ENCODE measurements at regions not wholly inside any gene's neighbourhood (a gene's known extent, or its start where the extent isn't known, plus 50 kb on each side); places are given as distances from the start of the nearest gene placed in this dataset.
"Not testable (repeated sequence)": the region's sequence is repeated elsewhere in the genome, so short reads cannot be mapped to it uniquely, and the experiment has no call there.

DNA sequence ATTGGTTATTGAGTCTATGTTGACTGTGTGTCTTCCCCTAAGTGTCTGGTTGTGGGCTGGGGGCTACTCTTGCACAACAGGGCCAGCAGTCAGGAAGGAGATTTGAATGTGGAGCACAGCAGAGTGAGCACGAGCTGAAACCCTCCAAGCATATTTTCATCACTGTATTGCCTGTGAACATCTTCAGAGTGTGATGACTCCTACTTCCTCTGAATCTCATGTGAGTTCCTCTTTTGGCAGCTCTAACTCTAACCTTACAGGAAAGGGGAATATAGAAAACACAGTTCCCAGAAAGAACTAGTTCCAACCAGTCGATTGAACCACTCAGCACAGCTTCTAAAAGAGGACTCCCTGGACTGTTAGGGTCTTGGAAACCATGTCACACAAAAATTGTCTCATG, 211.6 kb downstream of the RAP2B start:
- no peak for DNase-seq (ENCODE audit: low spot score)

DNA sequence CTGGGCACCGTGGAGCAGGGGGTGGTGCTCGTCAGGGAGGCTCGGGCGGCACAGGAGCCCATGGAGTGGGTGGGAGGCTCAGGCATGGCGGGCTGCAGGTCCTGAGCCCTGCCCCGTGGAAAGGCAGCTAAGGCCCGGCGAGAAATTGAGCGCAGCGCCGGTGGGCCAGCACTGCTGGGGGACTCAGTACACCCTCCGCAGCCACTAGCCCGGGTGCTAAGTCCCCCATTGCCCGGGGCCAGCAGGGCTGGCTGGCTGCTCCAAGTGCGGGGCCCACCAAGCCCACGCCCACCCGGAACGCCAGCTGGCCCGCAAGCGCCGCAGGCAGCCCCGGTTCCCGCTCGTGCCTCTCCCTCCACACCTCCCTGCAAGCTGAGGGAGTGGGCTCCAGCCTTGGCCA, 216.3 kb downstream of the RAP2B start:
- DNase-seq (ENCODE audit: low spot score) = not testable (repeated sequence)

DNA sequence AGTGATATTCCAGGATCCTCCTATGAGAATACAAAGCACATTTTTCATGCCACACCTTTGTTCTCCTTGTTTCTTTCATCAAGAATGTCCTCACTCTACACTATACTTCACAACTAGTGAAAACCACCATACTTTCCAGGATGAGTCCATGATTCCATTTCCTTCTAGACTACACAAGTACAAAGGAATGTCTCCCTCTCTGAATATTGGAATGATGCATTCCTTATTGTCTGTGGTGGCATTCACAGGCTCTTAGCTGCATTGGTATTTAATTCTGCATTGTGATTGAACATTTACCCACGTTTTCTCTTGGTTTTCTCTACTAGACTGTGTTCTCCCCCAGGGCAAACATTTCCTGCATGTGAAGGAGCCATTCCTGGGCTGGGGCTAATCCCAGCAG, 217.5 kb downstream of the RAP2B start:
- no peak for DNase-seq (ENCODE audit: low spot score)

DNA sequence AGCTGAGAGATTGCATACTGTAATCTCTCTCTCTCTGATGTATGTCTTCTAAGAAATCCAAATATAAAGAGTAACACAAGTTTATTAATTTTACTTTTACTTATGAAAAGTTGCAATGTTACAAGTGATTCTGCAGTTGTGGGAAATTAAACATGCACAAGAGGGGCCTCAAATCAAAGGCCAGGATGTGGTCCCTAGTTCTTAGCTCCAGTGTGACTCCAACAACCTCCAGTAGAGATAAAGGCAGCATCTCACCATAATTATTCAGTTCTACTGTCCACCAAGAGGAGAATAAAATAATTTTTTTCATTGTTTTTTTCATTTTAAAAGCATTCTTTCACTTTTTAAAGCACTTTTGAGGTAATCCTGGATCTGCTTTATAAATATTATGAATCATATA, 223.3 kb downstream of the RAP2B start:
- DNase-seq (ENCODE audit: low spot score) = no peak

DNA sequence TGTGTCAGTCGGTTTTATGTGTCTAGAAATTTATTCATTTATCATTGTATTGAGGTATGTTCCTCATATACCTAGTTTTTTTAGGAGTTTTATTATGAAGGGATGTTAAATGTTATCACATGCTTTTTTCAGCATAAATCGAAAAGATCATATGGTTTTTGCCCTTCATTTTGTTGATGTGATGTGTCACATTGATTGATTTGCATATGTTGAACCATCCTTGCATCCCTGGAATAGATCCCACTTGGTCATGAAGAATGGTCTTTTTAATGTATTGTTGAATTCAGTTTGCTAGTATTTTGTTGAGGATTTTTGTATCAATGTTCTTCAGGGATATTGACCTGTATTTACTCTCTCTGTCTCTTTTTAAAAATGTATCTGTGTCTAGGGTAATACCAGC, 230.3 kb downstream of the RAP2B start:
- no peak for DNase-seq (ENCODE audit: low spot score)

DNA sequence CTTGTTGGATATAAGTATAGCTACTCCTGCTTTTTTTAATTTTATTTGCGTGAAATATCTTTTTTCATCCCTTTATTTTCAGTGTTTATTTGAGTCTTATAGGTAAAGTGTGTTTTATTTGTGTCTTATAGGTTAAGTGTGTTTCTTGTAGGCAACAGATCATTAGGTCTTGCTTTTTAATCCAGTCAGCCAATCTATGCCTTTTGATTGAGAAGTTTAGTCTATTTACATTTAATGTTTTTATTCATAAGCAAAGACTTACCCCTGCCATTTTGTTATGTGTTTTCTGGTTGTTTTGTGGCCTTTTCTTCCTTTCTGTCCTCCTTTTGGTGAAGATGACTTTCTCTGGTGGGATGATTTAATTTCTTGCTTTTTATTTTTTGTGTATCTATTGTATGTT, 232.0 kb downstream of the RAP2B start:
- DNase-seq (ENCODE audit: low spot score) = no peak

DNA sequence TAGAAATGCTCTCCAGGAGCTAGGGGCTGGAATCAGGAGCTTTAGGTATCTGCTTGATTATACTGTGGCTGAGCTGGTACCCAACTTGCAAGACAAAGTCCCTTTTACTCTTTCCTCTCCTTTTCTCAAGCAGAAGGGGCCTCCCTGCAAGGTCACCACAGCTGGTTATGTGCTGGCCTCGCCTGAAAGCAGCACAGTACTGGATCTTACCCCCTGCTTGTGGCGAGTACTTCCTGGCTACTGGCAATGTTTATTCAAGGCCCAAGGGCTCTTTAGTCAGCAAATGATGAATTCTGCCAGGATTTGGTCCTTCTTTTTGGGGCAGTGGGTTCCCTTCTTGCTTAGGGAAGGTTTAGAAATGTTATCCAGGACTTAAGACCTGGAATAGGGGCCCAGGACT, 234.6 kb downstream of the RAP2B start:
- no peak for DNase-seq (ENCODE audit: low spot score)

DNA sequence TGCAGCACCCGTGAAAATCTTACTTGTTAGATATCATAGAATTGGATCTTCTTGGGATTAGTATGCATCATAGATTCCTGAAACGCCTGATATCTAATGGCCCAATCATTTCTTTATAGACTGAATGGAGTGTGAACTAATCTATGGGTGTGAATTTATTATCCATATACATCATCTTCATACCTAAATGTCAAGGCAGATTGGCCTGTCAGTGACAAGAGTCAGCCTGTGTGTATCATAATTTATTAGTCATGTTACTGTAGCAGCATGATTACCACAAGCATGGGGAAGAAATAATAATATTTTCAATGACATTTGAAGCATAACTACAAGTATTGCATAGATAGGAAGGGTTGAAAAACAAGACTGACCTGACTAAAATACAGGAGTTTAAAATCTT, 235.8 kb downstream of the RAP2B start:
- no peak for DNase-seq (ENCODE audit: low spot score)

DNA sequence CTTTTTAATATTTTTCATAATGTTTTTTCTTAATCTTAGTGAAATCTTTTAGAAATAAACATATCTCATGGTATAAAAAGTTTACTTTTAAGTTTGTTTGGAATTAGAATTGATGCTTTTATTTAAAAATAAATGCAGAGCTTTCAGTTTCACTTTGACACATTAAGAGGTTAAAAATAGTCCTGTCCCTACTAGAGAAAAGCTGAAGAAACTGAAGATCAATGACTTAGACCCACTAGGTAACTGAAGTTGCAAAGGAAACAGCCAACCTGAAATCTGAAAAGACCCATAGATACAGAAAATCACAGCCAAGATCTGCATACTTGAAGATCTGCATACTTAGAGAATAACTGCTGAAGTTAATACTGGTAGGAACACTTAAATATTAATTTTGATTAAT, 237.6 kb downstream of the RAP2B start:
- no peak for DNase-seq (ENCODE audit: low spot score)

DNA sequence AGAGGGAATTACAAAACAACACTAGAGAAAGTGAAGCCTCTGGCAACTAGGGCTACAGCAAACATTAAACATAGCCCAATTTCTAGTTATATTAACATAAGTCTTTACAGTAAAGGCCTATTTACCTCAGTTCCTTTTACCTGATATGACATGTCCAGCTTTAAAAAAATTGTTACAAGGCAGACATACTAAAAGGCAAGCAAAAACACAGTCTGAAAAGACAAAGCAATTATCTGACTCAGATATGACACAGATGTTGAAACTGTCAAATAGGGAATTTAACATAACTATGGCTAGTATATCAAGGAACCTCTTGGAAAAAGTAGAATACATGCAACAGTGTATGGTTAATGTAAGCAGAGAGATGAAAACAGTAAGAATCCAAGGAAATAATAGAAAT, 238.6 kb downstream of the RAP2B start:
- no peak for DNase-seq (ENCODE audit: low spot score)

DNA sequence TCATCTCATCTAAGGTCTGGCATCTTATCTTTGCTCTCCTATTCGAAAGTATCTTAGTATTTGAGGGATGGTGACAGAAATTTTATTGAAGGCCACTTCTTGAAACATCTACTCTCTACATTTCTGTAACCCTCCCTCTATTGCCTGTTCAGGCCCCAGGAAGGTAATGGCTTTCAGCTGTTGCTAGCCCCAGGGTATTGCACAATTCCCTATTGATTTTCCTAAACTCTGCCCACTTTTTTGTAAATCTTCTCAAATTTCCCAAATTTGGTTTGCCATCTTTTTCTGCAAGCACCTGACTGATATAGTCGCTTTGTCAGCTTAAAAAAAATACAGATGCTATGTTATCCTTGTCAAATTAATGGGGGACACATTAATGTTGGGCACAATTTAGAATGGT, 242.1 kb downstream of the RAP2B start:
- DNase-seq (ENCODE audit: low spot score) = no peak

DNA sequence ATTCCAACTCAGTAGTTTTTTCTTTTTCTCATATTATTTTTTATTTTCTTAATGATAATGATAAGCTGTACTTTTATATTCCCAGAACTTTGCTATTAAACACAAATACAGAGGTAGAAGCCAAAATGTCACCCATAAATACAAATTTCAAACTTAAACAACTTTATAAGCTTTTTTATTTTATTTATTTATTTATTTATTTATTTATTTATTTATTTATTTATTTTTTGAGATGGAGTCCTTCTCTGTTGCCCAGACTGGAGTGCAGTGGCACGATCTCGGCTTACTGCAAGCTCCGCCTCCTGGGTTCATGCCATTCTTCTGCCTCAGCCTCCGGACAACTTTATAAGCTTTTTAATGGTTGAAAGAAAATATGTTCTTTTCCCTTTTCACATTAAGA, 243.3 kb downstream of the RAP2B start:
- DNase-seq (ENCODE audit: low spot score) = not testable (repeated sequence)

DNA sequence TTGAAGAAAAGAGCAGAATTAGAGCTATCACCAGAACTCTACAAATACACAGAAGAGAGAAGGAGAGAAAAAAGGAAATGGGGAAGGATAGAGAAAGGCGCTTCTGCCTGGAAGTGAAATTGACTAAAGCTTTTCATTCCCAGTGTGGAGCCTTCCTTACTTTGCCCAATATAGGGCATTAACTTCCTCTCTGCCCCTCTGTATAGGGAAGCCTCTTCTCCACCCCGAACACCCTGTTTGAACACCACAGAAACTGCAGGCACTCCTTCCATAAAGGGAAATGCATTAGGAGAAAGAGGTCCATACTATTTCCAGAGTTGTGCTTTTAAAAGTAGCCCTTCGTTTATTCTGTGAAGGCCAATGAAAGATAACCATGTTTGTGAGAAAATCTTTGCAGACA, 248.5 kb downstream of the RAP2B start:
- no peak for DNase-seq (ENCODE audit: low spot score)

DNA sequence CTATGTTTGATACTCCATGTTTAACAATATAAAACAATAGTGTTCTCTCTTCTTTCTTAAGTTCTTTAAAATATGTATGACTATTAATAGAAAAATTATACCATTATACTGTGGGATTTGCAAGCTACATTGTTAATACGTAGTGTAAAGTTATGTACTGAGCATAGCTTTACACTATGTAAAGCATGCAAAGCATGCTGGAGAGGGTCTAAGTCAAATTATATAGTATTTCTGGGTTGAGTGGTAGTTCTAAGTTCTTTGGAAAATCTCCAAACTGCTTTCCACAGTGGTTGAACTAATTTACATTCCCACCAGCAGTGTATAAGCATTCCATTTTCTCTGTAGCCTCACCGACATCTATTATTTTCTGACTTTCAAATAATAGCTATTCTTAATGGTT, 253.0 kb downstream of the RAP2B start:
- DNase-seq (ENCODE audit: low spot score) = no peak

DNA sequence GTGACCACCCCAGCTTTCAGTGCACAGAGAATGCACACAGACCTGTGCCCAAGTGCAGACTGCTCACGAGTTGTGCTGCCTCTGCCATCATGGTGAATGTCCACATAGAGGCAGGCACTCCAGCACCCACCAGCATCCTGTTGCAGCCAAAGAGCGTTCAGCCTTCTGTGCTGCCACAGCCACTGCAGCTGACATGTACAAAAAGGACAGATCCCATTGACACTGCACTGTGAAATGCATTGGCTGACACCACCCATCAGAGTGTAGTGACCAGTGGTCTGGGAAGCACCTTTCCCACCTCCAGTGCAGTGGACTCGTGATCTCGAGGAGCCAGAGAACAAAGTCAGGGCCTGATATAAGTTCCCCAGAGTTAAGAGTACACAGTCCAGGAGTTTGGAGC, 260.3 kb downstream of the RAP2B start:
- no peak for DNase-seq (ENCODE audit: low spot score)

DNA sequence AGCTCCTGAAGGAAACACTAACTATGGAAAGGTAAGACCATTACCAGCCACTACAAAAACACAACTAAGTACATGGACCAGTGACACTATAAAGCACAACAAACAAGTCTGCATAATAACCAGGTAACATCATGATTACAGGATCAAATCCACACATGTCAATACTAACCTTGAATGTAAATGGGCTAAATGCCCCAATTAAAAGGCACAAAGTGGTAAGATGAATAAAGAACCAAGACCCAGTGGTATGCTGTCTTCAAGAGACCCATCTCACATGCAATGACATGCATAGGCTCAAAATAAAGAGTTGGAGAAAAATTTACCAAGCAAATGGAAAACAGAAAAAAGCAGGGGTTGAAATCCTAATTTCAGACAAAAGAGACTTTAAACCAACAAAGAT, 261.8 kb downstream of the RAP2B start:
- not testable (repeated sequence) for DNase-seq (ENCODE audit: low spot score)

DNA sequence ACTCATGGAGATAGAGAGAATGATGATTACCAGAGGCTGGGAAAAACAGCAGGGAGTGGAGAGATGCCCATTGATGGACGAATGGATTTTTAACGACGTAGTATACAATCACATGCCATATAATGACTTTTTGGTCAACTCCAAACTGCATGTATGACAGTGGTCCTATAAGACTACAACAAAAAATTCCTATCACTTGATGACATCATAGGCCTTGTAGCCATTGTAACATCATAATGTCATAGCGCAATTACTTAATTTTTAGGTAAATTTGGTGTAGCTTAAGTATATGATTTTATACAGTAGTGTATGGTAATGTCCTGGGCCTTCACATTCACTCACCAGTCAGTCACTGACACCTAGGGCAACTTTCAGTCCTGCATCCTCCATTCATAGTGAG, 264.3 kb downstream of the RAP2B start:
- DNase-seq (ENCODE audit: low spot score) = no peak

DNA sequence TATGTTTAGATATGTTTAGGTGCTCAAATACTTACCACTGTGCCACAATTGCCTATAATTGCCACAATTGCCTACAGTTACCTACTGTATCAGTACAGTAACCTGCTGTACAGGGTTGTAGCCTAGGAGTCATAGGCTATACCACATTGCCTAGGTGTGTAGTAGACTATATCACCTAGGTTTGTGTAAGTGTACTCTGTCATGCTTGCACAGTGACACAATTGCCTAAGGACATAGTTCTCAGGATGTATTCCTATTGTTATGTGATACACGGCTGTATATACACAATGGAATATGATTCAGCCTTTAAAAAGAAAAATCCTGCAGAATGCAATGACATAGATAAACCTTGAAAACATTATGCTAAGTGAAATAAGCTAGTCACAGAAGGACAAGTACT, 264.8 kb downstream of the RAP2B start:
- DNase-seq (ENCODE audit: low spot score) = no peak

DNA sequence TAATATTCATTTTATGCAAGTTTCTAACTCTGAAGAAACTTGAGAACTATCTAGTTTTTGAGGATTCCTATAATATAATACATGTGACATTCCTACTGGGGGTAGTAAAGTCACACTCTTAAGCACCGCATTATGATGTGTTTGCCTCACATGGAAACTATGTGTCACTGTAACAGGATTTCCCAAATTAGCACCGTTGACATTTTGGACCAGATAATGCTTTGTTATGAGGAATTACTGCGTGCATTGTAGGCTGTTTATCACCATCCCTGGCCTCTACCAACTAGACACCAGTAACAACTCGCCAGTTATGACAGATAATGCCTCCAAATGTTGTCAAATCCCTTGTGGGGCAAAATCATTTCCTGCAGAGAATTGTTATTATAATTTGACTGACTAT, 267.8 kb downstream of the RAP2B start:
- DNase-seq (ENCODE audit: low spot score) = no peak

DNA sequence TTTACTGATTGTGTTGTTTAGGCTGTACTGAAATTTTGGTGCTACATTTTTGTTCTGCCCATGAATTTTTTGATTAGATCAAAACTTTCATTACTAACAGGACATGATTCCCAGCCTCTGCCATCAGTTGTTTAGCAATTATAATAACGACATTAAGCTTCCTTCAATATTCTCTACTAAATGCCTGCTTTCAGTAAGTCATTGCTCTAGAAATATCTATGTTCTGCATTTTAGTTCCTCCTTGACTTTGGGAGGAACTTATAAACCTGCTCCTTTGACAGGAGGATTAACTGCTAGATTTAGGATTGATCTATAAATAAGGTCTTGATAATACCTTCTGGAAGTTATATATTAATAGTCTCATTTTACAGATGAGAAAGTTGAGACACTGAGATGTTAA, 269.1 kb downstream of the RAP2B start:
- DNase-seq (ENCODE audit: low spot score) = no peak

DNA sequence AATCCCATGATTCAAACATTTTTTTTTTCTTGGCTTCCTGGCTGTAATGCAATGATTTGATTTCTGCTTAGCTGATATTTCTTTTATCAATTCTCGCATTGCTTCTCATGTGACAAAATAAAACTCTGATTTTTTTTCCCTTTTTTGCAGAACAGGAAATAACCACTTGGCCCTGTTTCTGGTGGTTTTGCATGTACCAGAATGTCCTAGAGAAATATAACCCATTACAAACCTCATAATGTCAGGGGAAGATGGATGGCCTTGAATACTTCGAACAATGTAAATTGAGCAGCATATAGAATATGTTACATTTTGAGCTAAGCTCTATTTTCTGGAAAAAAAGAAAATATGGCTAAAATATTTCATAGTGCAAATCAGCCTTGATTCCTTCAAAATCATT, 275.6 kb downstream of the RAP2B start:
- DNase-seq (ENCODE audit: low spot score) = no peak

DNA sequence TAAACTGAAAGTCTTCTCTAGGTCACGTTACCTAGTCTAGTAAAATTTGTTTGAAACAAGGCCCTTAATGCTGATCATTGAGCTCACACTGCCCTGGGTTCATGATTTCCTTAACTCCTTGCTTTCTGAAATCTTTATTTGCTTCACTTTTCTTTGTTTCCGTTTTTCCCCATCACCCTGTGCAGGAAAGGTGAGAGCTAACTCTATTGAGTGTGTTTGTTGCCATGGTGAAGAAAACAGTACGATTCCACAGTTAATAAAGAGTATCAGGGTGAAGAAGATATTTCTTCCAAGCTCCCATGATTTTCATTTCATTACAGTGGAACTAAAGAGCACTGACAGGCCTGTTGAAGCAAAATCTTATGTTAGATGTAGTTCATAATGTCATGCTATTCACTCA, 276.2 kb downstream of the RAP2B start:
- no peak for DNase-seq (ENCODE audit: low spot score)

DNA sequence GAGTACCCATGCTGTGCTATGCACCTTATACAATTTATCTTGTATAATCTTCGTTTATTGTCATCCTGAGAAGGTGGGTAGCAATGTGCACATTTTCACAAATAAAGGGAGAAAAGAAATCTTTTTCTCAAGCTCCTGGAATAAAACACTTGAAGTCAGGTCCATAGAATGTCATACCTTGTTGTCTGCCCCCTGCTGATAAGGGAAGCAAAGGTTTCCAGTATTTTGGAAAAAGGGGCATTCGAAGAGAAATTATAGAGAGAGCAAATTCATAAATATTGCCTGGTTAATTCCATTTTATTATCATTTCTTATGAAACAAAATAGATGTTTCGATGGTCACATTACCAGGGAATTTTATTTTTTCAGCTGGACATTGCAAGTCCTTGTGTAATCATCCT, 277.8 kb downstream of the RAP2B start:
- no peak for DNase-seq (ENCODE audit: low spot score)

DNA sequence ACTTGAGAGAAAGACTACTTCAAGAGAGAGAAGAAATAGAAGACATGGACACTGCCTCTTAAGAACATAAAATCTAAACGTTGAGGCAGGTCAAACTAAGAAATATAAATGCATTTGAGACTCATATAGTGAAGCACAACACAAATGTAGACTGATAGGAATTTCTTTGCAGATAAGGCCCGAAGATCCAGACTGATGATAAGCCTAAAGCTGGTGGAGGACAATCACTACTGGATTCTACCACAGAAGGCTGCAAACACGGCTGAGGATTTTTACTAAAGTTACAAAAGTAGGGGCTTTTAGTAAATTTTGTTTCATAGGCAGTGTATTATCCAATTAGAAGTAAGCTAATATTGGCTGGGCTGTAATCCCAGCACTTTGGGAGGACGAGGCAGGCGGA, 278.3 kb downstream of the RAP2B start:
- no peak for DNase-seq (ENCODE audit: low spot score)

DNA sequence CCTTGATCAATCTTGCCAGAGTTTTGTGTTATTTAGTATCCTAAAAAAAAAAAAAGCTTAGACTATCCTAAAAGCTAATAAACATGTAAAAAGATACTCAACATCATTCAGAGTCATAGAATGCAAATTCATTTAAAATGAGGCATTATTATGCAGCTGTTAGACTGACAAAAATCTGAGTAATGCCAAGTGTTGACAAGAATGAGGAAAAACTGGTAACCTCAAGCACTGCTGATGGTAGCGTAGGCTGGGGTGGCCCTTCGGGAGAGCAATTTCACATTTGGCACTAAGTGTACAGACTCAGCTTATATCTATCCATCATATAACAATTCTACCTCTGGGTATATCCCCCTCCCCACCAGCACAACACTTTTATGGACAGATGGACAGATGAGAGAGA, 280.4 kb downstream of the RAP2B start:
- no peak for DNase-seq (ENCODE audit: low spot score)

Data from CD4-positive, alpha-beta T cell treated with Interleukin-2 at 100 ng/mL for 4 hours (primary cell).